ENCODE measurements at regions not wholly inside any gene's neighbourhood (a gene's known extent, or its start where the extent isn't known, plus 50 kb on each side); places are given as distances from the start of the nearest gene placed in this dataset.

- ChIA-PET POLR2A (no interaction called here), CTCF (no interaction called here)
- ATAC-seq (no peak), DNase-seq (no peak)
- no peak overlapping the region for H3K27ac Mint-ChIP-seq
- no peak overlapping the region for H3K4me3 Mint-ChIP-seq
- intact Hi-C loops (cut with DNase I, micrococcal nuclease), result no loop called here
- no peaks in the 10 kb centered on the region for H3K27me3 Mint-ChIP-seq
- H3K36me3 Mint-ChIP-seq (ENCODE audit: low read depth), result no peaks in the 10 kb centered on the region
- no peaks in the 10 kb centered on the region for H3K4me1 Mint-ChIP-seq
- H3K9me3 Mint-ChIP-seq (ENCODE audit: low read depth), result no peaks in the 10 kb centered on the region
Measured at GRCh38 chr9:79006546-79006945, 565.2 kb upstream of the TLE4 start.

GRCh38 chr9:79007701-79008483 lies 563.9 kb upstream of the TLE4 start:
- ChIA-PET POLR2A (no interaction called here), CTCF (no interaction called here)
- intact Hi-C loops (cut with DNase I, micrococcal nuclease), result no loop called here
- no peak for DNase-seq
- Mint-ChIP-seq H3K9me3 (ENCODE audit: low read depth) (no peaks in the 10 kb centered on the region), H3K27ac (no peak overlapping the region), H3K27me3 (no peaks in the 10 kb centered on the region), H3K4me3 (no peak overlapping the region), H3K4me1 (no peaks in the 10 kb centered on the region), H3K36me3 (ENCODE audit: low read depth) (no peaks in the 10 kb centered on the region)
- ATAC-seq, result no peak

DNA sequence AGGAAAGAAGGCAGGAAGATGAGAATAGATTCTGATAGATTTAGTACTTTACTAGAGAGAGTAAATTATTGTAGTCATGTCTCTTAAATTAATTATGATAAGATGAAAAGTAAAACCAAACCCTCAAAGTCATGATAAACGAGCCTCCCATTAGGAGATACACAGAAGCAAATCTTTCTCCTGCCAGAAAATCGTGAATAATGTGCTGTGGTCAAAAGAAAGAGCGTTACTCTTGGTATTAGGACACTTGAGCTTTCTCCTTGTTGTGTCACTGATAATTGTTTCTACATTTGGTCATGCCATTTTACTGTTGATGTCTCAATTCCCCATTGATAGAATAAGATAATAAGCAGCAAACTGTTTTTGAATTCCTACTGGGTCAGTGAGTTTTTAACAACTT lies 562.8 kb upstream of the TLE4 start:
- CTCF ChIA-PET, result no interaction called here
- intact Hi-C loops (cut with DNase I, micrococcal nuclease), result no loop called here
- H3K4me3 Mint-ChIP-seq, result no peak overlapping the region
- no peak for ATAC-seq
- POLR2A ChIA-PET, result no interaction called here
- H3K36me3 Mint-ChIP-seq (ENCODE audit: low read depth), result no peaks in the 10 kb centered on the region
- H3K27ac Mint-ChIP-seq, result no peak overlapping the region
- no peak for DNase-seq
- H3K9me3 Mint-ChIP-seq (ENCODE audit: low read depth), result no peaks in the 10 kb centered on the region
- no peaks in the 10 kb centered on the region for H3K27me3 Mint-ChIP-seq
- no peaks in the 10 kb centered on the region for H3K4me1 Mint-ChIP-seq

- Mint-ChIP-seq H3K36me3 (ENCODE audit: low read depth) (no peaks in the 10 kb centered on the region), H3K4me1 (no peaks in the 10 kb centered on the region), H3K27ac (no peak overlapping the region), H3K9me3 (ENCODE audit: low read depth) (no peaks in the 10 kb centered on the region), H3K4me3 (no peak overlapping the region), H3K27me3 (no peaks in the 10 kb centered on the region)
- CTCF ChIA-PET, result no interaction called here
- no peak for DNase-seq
- no peak for ATAC-seq
- POLR2A ChIA-PET, result no interaction called here
- intact Hi-C loops (cut with DNase I, micrococcal nuclease), result no loop called here
Measured at GRCh38 chr9:79011461-79011860, 560.3 kb upstream of the TLE4 start.

GRCh38 chr9:79012561-79012960 lies 559.2 kb upstream of the TLE4 start:
- ATAC-seq (no peak), DNase-seq (no peak)
- ChIA-PET POLR2A (interaction anchor here (0.5 kb wide), 1 partner anchor 863 kb away, joined by 4 read pairs; no protein-coding TSS in a partner anchor), CTCF (no interaction called here)
- Mint-ChIP-seq H3K27ac (no peak overlapping the region), H3K36me3 (ENCODE audit: low read depth) (no peaks in the 10 kb centered on the region), H3K4me3 (no peak overlapping the region), H3K9me3 (ENCODE audit: low read depth) (no peaks in the 10 kb centered on the region), H3K27me3 (no peaks in the 10 kb centered on the region), H3K4me1 (no peaks in the 10 kb centered on the region)
- intact Hi-C loops (cut with DNase I, micrococcal nuclease), result no loop called here

DNA sequence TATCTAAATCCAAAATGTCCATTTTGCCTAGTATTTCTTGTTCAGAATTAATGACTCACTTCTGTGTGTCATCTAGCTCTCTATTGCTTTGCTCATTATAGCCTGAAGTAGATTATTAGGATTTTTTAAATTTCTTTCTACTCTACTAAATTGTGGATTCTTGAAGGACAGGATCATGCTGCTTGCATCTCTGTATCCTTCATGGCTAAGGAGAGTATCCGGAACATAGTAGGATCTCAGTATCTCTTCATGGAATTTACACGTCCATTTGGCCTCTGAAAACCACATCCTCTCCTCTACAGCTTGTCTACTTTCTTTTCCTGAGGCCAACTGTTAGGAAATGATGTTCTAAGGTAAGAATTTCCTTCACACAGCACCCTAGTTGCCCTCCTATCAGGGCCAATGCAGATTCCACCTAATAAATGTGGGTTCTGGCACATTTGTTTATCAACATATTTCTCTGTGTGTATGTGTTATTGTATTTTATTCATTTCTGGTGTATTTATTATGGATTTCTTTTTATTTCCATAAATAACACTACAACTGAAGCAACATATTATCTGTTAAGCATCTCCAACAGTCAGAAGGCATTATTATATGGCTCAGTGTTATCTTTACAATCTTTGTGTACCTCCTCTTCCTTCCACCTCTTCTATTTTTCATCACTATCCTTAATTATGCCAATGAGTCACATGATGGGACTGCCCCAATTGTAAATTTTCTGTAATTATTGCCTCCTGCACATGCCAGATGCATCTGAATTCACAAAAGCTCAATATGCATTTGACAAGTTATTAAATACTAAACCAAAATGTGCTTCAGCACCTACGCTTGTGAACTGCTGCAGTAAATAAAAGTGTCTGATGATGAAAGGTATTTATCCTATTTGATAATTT lies 557.8 kb upstream of the TLE4 start:
- DNase-seq (no peak), ATAC-seq (no peak)
- Mint-ChIP-seq H3K4me3 (no peak overlapping the region), H3K36me3 (ENCODE audit: low read depth) (no peaks in the 10 kb centered on the region), H3K27ac (no peak overlapping the region), H3K27me3 (no peaks in the 10 kb centered on the region), H3K4me1 (no peaks in the 10 kb centered on the region), H3K9me3 (ENCODE audit: low read depth) (no peaks in the 10 kb centered on the region)
- POLR2A ChIA-PET, result no interaction called here
- CTCF ChIA-PET, result no interaction called here
- intact Hi-C loops (cut with DNase I, micrococcal nuclease), result no loop called here

DNA sequence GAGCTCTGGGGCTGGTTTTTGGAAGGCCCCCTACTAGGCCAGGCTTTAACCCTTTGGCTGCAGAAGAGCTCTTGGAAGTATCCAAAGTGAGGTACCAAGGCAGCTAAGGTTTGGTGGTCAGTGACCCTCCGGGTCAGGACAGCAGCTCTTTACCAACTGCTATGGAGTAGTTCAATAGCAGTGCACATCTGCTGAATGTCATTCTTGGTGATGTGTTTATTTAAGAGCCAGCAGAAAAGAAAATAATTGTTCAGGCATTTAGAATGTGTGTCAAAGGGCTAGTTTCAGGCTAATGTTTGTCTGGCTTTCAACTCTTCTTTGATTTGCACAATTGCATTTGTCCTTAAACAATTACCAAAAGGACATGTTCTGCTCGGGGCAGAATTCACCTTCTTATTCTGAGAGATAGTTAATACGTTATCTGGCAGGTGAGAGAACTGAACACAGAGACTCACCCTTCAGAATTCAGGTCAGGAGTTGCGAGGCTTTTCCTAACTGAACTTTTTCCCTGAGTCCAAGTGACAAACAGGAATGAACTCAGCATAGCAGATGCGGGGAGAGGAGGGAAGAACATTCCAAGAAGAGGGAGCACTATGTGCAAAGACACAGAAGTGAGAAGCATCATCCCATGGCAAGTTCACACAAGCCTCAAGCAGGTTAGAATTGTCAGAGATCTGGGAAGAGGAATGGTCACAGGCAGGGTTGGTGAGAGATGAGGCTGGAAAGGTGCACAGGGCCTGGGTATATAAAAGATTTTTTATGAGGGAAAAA lies 556.7 kb upstream of the TLE4 start:
- Mint-ChIP-seq H3K36me3 (ENCODE audit: low read depth) (no peaks in the 10 kb centered on the region), H3K4me3 (no peak overlapping the region), H3K27ac (no peak overlapping the region), H3K27me3 (no peaks in the 10 kb centered on the region), H3K9me3 (ENCODE audit: low read depth) (no peaks in the 10 kb centered on the region), H3K4me1 (no peaks in the 10 kb centered on the region)
- no peak for ATAC-seq
- CTCF ChIA-PET, result no interaction called here
- intact Hi-C loops (cut with DNase I, micrococcal nuclease), result no loop called here
- POLR2A ChIA-PET, result no interaction called here
- DNase-seq, result no peak

GRCh38 chr9:79015951-79016350 lies 555.8 kb upstream of the TLE4 start:
- ChIA-PET POLR2A (no interaction called here), CTCF (no interaction called here)
- Mint-ChIP-seq H3K36me3 (ENCODE audit: low read depth) (no peaks in the 10 kb centered on the region), H3K9me3 (ENCODE audit: low read depth) (no peaks in the 10 kb centered on the region), H3K27me3 (no peaks in the 10 kb centered on the region), H3K4me3 (no peak overlapping the region), H3K27ac (no peak overlapping the region), H3K4me1 (no peaks in the 10 kb centered on the region)
- DNase-seq (no peak), ATAC-seq (no peak)
- intact Hi-C loops (cut with DNase I, micrococcal nuclease), result no loop called here

GRCh38 chr9:79020276-79020675 lies 551.5 kb upstream of the TLE4 start:
- Mint-ChIP-seq H3K9me3 (ENCODE audit: low read depth) (no peaks in the 10 kb centered on the region), H3K27ac (no peak overlapping the region), H3K4me3 (no peak overlapping the region), H3K36me3 (ENCODE audit: low read depth) (no peaks in the 10 kb centered on the region), H3K4me1 (no peaks in the 10 kb centered on the region), H3K27me3 (no peaks in the 10 kb centered on the region)
- DNase-seq, result no peak
- ChIA-PET POLR2A (no interaction called here), CTCF (no interaction called here)
- ATAC-seq, result no peak
- intact Hi-C loops (cut with DNase I, micrococcal nuclease), result no loop called here

DNA sequence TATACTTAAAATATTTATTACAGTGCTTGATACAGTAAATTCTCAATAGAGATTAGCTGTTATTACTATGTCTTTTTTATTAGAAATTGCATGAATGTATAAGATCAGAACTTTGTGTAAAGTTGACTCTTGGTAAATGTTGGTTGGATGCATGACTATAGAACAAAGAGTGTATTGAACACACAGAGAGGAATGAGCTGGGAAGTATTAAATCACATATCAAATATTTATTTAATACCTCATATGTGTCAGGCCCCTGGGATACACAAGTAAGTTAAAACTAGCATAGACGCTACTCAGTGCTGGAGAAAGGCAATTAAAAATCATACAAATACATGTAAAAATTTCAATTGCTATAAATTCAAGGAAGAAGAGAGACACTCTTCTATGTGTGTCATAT lies 550.7 kb upstream of the TLE4 start:
- CTCF ChIA-PET, result no interaction called here
- intact Hi-C loops (cut with DNase I, micrococcal nuclease), result no loop called here
- Mint-ChIP-seq H3K9me3 (ENCODE audit: low read depth) (no peaks in the 10 kb centered on the region), H3K27me3 (no peaks in the 10 kb centered on the region), H3K27ac (no peak overlapping the region), H3K4me1 (no peaks in the 10 kb centered on the region), H3K36me3 (ENCODE audit: low read depth) (no peaks in the 10 kb centered on the region), H3K4me3 (no peak overlapping the region)
- DNase-seq, result no peak
- POLR2A ChIA-PET, result no interaction called here
- no peak for ATAC-seq

GRCh38 chr9:79023134-79023580 lies 548.6 kb upstream of the TLE4 start:
- DNase-seq (no peak), ATAC-seq (no peak)
- POLR2A ChIA-PET, result no interaction called here
- Mint-ChIP-seq H3K27me3 (no peaks in the 10 kb centered on the region), H3K27ac (no peak overlapping the region), H3K4me1 (no peaks in the 10 kb centered on the region), H3K36me3 (ENCODE audit: low read depth) (no peaks in the 10 kb centered on the region), H3K4me3 (no peak overlapping the region), H3K9me3 (ENCODE audit: low read depth) (no peaks in the 10 kb centered on the region)
- CTCF ChIA-PET, result no interaction called here
- intact Hi-C loops (cut with DNase I, micrococcal nuclease), result no loop called here

GRCh38 chr9:79026316-79026715 lies 545.4 kb upstream of the TLE4 start:
- Mint-ChIP-seq H3K4me3 (no peak overlapping the region), H3K27ac (no peak overlapping the region), H3K27me3 (no peaks in the 10 kb centered on the region), H3K9me3 (ENCODE audit: low read depth) (no peaks in the 10 kb centered on the region), H3K36me3 (ENCODE audit: low read depth) (no peaks in the 10 kb centered on the region), H3K4me1 (no peaks in the 10 kb centered on the region)
- POLR2A ChIA-PET, result no interaction called here
- ATAC-seq, result no peak
- intact Hi-C loops (cut with DNase I, micrococcal nuclease), result no loop called here
- DNase-seq, result no peak
- CTCF ChIA-PET, result no interaction called here
